GM06990 (cell line): ENCODE measurements at regions not wholly inside any gene's neighbourhood (a gene's known extent, or its start where the extent isn't known, plus 50 kb on each side); places are given as distances from the start of the nearest gene placed in this dataset.

Source experiments
- DNase-seq: peaks from one replicate; pipeline ENCODE4 v3.0.0-alpha.2; 2011; ENCODE audit not compliant: insufficient read length; ENCODE audit errors: extremely low read depth
- H3K27me3 ChIP-seq: replicated peaks from 2 replicates; pipeline ENCODE4 v1.6.0; 2011; ENCODE audit warnings: low read length; ENCODE audit not compliant: control insufficient read depth, insufficient read depth
- H3K36me3 ChIP-seq: 2 replicates; pipeline ENCODE4 v1.5.1; 2011; ENCODE audit warnings: low read length; ENCODE audit not compliant: control insufficient read depth, insufficient read depth
- H3K4me3 ChIP-seq: replicated peaks from 2 replicates; pipeline ENCODE4 v1.5.1; 2011; ENCODE audit warnings: low read depth, mild to moderate bottlenecking, control low read depth, low read length
- CTCF ChIP-seq: IDR thresholded peaks from 2 replicates; pipeline ENCODE4 v1.5.1; 2011; ENCODE audit warnings: low read length, control low read depth, mild to moderate bottlenecking, inconsistent platforms; ENCODE audit not compliant: insufficient read depth, poor library complexity, severe bottlenecking

DNA sequence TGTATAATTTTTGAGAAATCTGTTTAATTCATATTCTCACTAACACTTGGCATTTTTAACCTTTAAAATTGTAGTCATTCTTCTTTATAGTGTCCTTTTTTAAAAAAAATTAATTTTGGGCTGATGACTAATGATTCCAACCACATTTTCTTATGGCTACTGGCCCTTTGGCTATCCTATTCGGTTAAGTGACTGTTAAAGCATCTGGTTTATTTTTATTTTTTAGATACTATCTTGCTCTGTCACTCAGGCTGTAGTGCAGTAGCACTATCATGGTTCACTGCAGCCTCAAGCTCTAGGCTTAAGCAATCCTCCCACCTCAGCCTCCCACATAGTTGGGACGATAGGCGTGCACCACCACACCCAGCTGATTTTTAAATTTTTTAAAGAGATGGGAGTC is 723.2 kb upstream of the CXADR start:
- Histone ChIP-seq H3K27me3 (no peaks in the 10 kb centered on the region), H3K4me3 (no peak overlapping the region), H3K36me3 (no peaks in the 10 kb centered on the region)
- no peak for TF ChIP-seq CTCF
- DNase-seq: no peak

- TF ChIP-seq CTCF: no peak
- no peaks in the 10 kb centered on the region for H3K36me3 ChIP-seq
- H3K4me3 ChIP-seq: no peak overlapping the region
- DNase-seq: no peak
- no peaks in the 10 kb centered on the region for H3K27me3 ChIP-seq
Measured at GRCh38 chr21:16792101-16792500, 720.7 kb upstream of the CXADR start.

GRCh38 chr21:16794950-16795349 is 717.9 kb upstream of the CXADR start:
- Histone ChIP-seq H3K27me3 (no peaks in the 10 kb centered on the region), H3K4me3 (no peak overlapping the region), H3K36me3 (no peaks in the 10 kb centered on the region)
- no peak for DNase-seq
- no peak for TF ChIP-seq CTCF

DNA sequence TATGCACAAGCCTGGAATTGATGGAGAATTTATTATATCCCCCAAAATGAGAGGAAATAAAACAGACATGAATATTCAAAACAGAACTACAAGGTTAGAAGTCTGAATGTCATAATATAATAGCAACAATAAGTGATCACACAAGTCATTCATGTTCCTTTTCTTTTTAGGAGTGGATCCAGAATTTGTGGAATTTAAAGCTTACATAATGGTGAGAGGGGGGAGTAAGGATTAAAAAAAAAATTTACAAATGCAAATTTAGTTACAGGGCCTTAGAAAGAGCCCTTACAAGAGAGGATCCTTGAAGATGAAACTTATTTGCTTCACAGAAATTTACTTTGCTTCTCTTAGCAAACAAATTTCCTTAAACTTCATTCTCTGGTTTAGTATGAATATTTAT is 716.1 kb upstream of the CXADR start:
- no peak for TF ChIP-seq CTCF
- Histone ChIP-seq H3K4me3 (no peak overlapping the region), H3K27me3 (no peaks in the 10 kb centered on the region), H3K36me3 (no peaks in the 10 kb centered on the region)
- DNase-seq: no peak

DNA sequence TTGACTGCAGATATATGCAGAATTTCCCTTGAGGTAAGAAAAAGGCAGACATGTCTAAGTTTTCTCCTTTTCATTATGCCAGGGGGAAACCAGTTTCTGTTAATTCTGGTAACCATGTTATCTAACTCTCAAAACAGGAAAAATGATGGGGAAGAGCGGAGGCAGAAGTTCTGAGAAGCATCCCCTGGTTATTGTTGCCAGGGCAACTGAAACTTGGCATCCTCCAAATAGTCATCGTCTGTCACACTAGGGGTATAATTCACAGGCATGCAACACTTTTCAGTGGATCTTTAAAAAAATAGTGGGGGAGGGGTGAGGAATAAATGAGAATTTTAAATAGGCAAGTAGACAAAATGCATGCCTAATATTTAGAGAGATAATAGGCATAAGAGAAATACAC is 715.3 kb upstream of the CXADR start:
- H3K27me3 ChIP-seq: no peaks in the 10 kb centered on the region
- no peak for TF ChIP-seq CTCF
- no peak for DNase-seq
- no peaks in the 10 kb centered on the region for H3K36me3 ChIP-seq
- no peak overlapping the region for H3K4me3 ChIP-seq

DNA sequence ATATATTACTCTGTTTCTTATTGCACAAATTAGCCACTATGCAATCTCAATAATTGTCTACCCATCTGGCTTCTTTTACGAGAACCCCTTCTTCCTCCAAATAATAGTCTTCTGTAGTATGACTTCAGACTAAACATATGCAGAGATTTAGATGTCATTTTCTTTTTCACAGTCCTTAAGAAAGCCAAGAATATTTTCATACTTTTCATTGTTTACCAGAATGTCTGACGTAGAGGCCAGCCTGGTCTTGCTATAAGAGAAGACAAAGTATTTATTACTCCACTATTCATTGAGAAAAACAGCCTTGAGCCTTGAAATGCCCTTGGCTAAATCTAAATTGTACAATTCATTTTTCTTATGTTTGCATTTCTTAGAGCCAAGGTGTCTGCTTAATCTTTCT is 714.9 kb upstream of the CXADR start:
- no peak for TF ChIP-seq CTCF
- DNase-seq: no peak

More for the DNA sequence above, 714.9 kb upstream of the CXADR start:
- Histone ChIP-seq H3K36me3 (no peaks in the 10 kb centered on the region), H3K4me3 (no peak overlapping the region), H3K27me3 (no peaks in the 10 kb centered on the region)
